Smooth muscle cell (in vitro differentiated cells): ENCODE measurements at regions not wholly inside any gene's neighbourhood (a gene's known extent, or its start where the extent isn't known, plus 50 kb on each side); places are given as distances from the start of the nearest gene placed in this dataset.

Experiments used
- DNase-seq: peaks from one replicate; lab custom pipeline; 2025; ENCODE audit not compliant: unreplicated experiment; lab: John Stamatoyannopoulos, UW
- H2AFZ ChIP-seq: fragments of 200-600 bp; sonication (generic); 2 replicates; pipeline ENCODE4 v1.6.0; 2016; ENCODE audit warnings: antibody characterized with exemption, low read depth, mild to moderate bottlenecking
- H3F3A ChIP-seq: fragments of 200-600 bp; sonication (generic); 2 replicates; pipeline ENCODE4 v1.6.0; 2017; ENCODE audit warnings: antibody characterized with exemption, low read depth
- H3K27ac ChIP-seq: fragments of 200-600 bp; sonication (generic); 2 replicates; pipeline ENCODE4 v1.5.1; 2016; ENCODE audit warnings: low read depth, mild to moderate bottlenecking
- H3K27me3 ChIP-seq: fragments of 200-600 bp; sonication (generic); 2 replicates; pipeline ENCODE4 v1.6.1; 2016; ENCODE audit warnings: low read depth, mild to moderate bottlenecking
- H3K36me3 ChIP-seq: fragments of 200-600 bp; sonication (generic); 2 replicates; pipeline ENCODE4 v1.5.1; 2016; ENCODE audit warnings: low read depth
- H3K4me1 ChIP-seq: fragments of 200-600 bp; sonication (generic); 2 replicates; pipeline ENCODE4 v1.5.1; 2016; ENCODE audit warnings: low read depth
- H3K4me2 ChIP-seq: fragments of 200-600 bp; sonication (generic); 2 replicates; pipeline ENCODE4 v1.6.0; 2016; ENCODE audit warnings: mild to moderate bottlenecking
- H3K4me3 ChIP-seq: fragments of 200-600 bp; sonication (generic); 2 replicates; pipeline ENCODE4 v1.5.1; 2016; ENCODE audit warnings: mild to moderate bottlenecking
- H3K79me2 ChIP-seq: fragments of 200-600 bp; sonication (generic); 2 replicates; pipeline ENCODE4 v1.6.0; 2016; ENCODE audit warnings: low read depth, mild to moderate bottlenecking
- H3K9ac ChIP-seq: fragments of 200-600 bp; sonication (generic); 2 replicates; pipeline ENCODE4 v1.6.0; 2016; ENCODE audit warnings: low read depth
- H3K9me3 ChIP-seq: fragments of 200-600 bp; sonication (generic); replicated peaks from 2 replicates; pipeline ENCODE4 v1.5.1; 2016; ENCODE audit warnings: low read depth
- H4K20me1 ChIP-seq: fragments of 200-600 bp; sonication (generic); 2 replicates; pipeline ENCODE4 v1.6.0; 2016; ENCODE audit warnings: low read depth
- CTCF ChIP-seq: fragments of 200-600 bp; sonication (generic); IDR thresholded peaks from 2 replicates; pipeline ENCODE4 v1.5.1; 2017; ENCODE audit warnings: borderline replicate concordance, mild to moderate bottlenecking, antibody characterized with exemption; ENCODE audit not compliant: insufficient read depth, poor library complexity, severe bottlenecking
- WGBS: methylation state at CpG from one replicate; pipeline ENCODE4 v1.1.7; 2016; ENCODE audit warnings: low lambda C conversion rate; 5-methylcytosine and 5-hydroxymethylcytosine counted together

GRCh38 chr18:8463791-8464190 lies 145.4 kb upstream of the RAB12 start:
- no peaks in the 10 kb centered on the region for H3F3A ChIP-seq
- no peaks in the 10 kb centered on the region for H4K20me1 ChIP-seq
- H3K9ac ChIP-seq, result no peak overlapping the region
- H2AFZ ChIP-seq, result no peak overlapping the region
- WGBS, result 85% methylated on average over 3 of the region's 3 CpGs
- no peaks in the 10 kb centered on the region for H3K27me3 ChIP-seq
- no peaks in the 10 kb centered on the region for H3K79me2 ChIP-seq
- H3K9me3 ChIP-seq, result no peaks in the 10 kb centered on the region
- no peaks in the 10 kb centered on the region for H3K4me1 ChIP-seq
- H3K27ac ChIP-seq, result no peak overlapping the region
- TF ChIP-seq CTCF, result no peak
- no peak overlapping the region for H3K4me3 ChIP-seq
- no peak overlapping the region for H3K4me2 ChIP-seq
- no peak for DNase-seq
- H3K36me3 ChIP-seq, result no peaks in the 10 kb centered on the region

GRCh38 chr18:8468191-8468590 lies 141.0 kb upstream of the RAB12 start:
- Histone ChIP-seq H3F3A (no peaks in the 10 kb centered on the region), H3K27me3 (no peaks in the 10 kb centered on the region), H3K4me3 (no peak overlapping the region), H4K20me1 (no peaks in the 10 kb centered on the region), H3K27ac (no peak overlapping the region), H3K79me2 (no peaks in the 10 kb centered on the region), H3K9me3 (no peaks in the 10 kb centered on the region), H3K36me3 (no peaks in the 10 kb centered on the region), H3K4me1 (no peaks in the 10 kb centered on the region), H3K9ac (no peak overlapping the region), H3K4me2 (no peak overlapping the region), H2AFZ (no peak overlapping the region)
- WGBS, result 76% methylated on average over 8 of the region's 8 CpGs
- TF ChIP-seq CTCF, result no peak
- no peak for DNase-seq

GRCh38 chr18:8468921-8469335 lies 140.3 kb upstream of the RAB12 start:
- no peaks in the 10 kb centered on the region for H3K27me3 ChIP-seq
- no peaks in the 10 kb centered on the region for H3K4me1 ChIP-seq
- TF ChIP-seq CTCF, result no peak
- H3K79me2 ChIP-seq, result no peaks in the 10 kb centered on the region
- WGBS, result 49% methylated on average over 9 of the region's 9 CpGs
- peak overlapping the region; percentile 6 for H3K4me2 ChIP-seq
- no peaks in the 10 kb centered on the region for H3K9me3 ChIP-seq
- H3K4me3 ChIP-seq, result no peak overlapping the region
- no peak overlapping the region for H2AFZ ChIP-seq
- H3K9ac ChIP-seq, result no peak overlapping the region
- H4K20me1 ChIP-seq, result no peaks in the 10 kb centered on the region
- H3K36me3 ChIP-seq, result no peaks in the 10 kb centered on the region
- H3K27ac ChIP-seq, result peak overlapping the region; percentile 12
- H3F3A ChIP-seq, result no peaks in the 10 kb centered on the region
- DNase-seq, result no peak

- H3F3A ChIP-seq, result no peaks in the 10 kb centered on the region
- no peaks in the 10 kb centered on the region for H3K4me1 ChIP-seq
- TF ChIP-seq CTCF, result no peak
- peak overlapping the region; percentile 6 for H3K4me2 ChIP-seq
- H3K36me3 ChIP-seq, result no peaks in the 10 kb centered on the region
- WGBS, result 73% methylated on average over 6 of the region's 6 CpGs
- H3K27me3 ChIP-seq, result no peaks in the 10 kb centered on the region
- H3K4me3 ChIP-seq, result no peak overlapping the region
- DNase-seq, result no peak
- H2AFZ ChIP-seq, result no peak overlapping the region
- H3K9ac ChIP-seq, result no peak overlapping the region
- H4K20me1 ChIP-seq, result no peaks in the 10 kb centered on the region
- H3K79me2 ChIP-seq, result no peaks in the 10 kb centered on the region
- H3K27ac ChIP-seq, result peak overlapping the region; percentile 12
- H3K9me3 ChIP-seq, result no peaks in the 10 kb centered on the region
Measured at GRCh38 chr18:8469544-8470130, 139.6 kb upstream of the RAB12 start.
